CD4-positive, CD25-positive, alpha-beta regulatory T cell (primary cell): ENCODE measurements at regions not wholly inside any gene's neighbourhood (a gene's known extent, or its start where the extent isn't known, plus 50 kb on each side); places are given as distances from the start of the nearest gene placed in this dataset.

ENCODE experiments used
- ATAC-seq, 2 donors: fragments of 150-1000 bp; cut with Tn5 transposase; one replicate each; pipeline ENCODE4 v1.10.0; 2021; ENCODE audit warnings: low read depth in 2 of 2, moderate number of reproducible peaks in 2 of 2, moderate library complexity in 1 of 2
- DNase-seq, 3 donors: peaks; one replicate each; pipeline versions ENCODE4 v3.0.0 to v3.0.0-alpha.2; 2012 to 2022; ENCODE audit warnings: mixed read lengths in 1 of 3
- H3K27ac ChIP-seq: one replicate; pipeline ENCODE4 v1.7.0; 2013; ENCODE audit warnings: mild to moderate bottlenecking, low read length; ENCODE audit not compliant: insufficient read depth, poor library complexity, severe bottlenecking
- H3K27me3 ChIP-seq: one replicate; pipeline ENCODE4 v1.7.0; 2013; ENCODE audit warnings: low read length; ENCODE audit not compliant: control insufficient read depth, insufficient read depth
- H3K36me3 ChIP-seq: one replicate; pipeline ENCODE4 v1.7.0; 2013; ENCODE audit warnings: mild to moderate bottlenecking, low read length, moderate library complexity; ENCODE audit not compliant: control insufficient read depth, insufficient read depth
- H3K4me1 ChIP-seq: 2 replicates; pipeline ENCODE4 v1.7.0; 2013; ENCODE audit warnings: mild to moderate bottlenecking, low read length; ENCODE audit not compliant: insufficient read depth, control insufficient read depth, poor library complexity, severe bottlenecking
- H3K4me3 ChIP-seq: one replicate; pipeline ENCODE4 v1.7.0; 2013; ENCODE audit warnings: low read depth, mild to moderate bottlenecking, low read length, moderate library complexity
- H3K9me3 ChIP-seq, 2 experiments: 1 replicate in 1 of 2; 2 replicates in 1 of 2; pipeline ENCODE4 v1.7.0; 2013; ENCODE audit warnings: low read length in 2 of 2, mild to moderate bottlenecking in 1 of 2, moderate library complexity in 1 of 2; ENCODE audit not compliant: control insufficient read depth in 2 of 2
- H3K27ac Mint-ChIP-seq, 3 donors: one replicate each; pipeline ENCODE4 v1.8.0; 2020 to 2022; ENCODE audit warnings: mild to moderate bottlenecking in 3 of 3, mixed read lengths in 3 of 3, moderate library complexity in 2 of 3
- H3K27me3 Mint-ChIP-seq: one replicate; pipeline ENCODE4 v1.8.0; 2022; ENCODE audit warnings: mild to moderate bottlenecking, mixed read lengths
- H3K36me3 Mint-ChIP-seq: one replicate; pipeline ENCODE4 v1.8.0; 2020; ENCODE audit warnings: mixed read lengths
- H3K4me1 Mint-ChIP-seq, 4 donors: one replicate each; pipeline ENCODE4 v1.8.0; 2020 to 2022; ENCODE audit warnings: mixed read lengths in 4 of 4, mild to moderate bottlenecking in 1 of 4
- H3K4me3 Mint-ChIP-seq, 4 donors: one replicate each; pipeline ENCODE4 v1.8.0; 2020 to 2022; ENCODE audit warnings: mild to moderate bottlenecking in 4 of 4, mixed read lengths in 4 of 4, moderate library complexity in 3 of 4
- H3K9me3 Mint-ChIP-seq, 7 donors: one replicate each; pipeline ENCODE4 v1.8.0; 2020 to 2022; ENCODE audit warnings: mixed read lengths in 7 of 7, mild to moderate bottlenecking in 3 of 7, moderate library complexity in 2 of 7

- ATAC-seq (no peak), DNase-seq (no peak)
- no peak overlapping the region for H3K27ac Mint-ChIP-seq
- H3K4me1 Mint-ChIP-seq: no peaks in the 10 kb centered on the region
- Histone ChIP-seq H3K27ac (no peak overlapping the region), H3K27me3 (no peaks in the 10 kb centered on the region), H3K9me3 (no peaks in the 10 kb centered on the region), H3K4me3 (no peak overlapping the region), H3K36me3 (no peaks in the 10 kb centered on the region), H3K4me1 (no peaks in the 10 kb centered on the region)
- H3K36me3 Mint-ChIP-seq: no peaks in the 10 kb centered on the region
- H3K27me3 Mint-ChIP-seq: no peaks in the 10 kb centered on the region
- no peak overlapping the region for H3K4me3 Mint-ChIP-seq
- peaks cover 0 to 9% (median 5%) of the 10 kb centered on the region in 7 donors for H3K9me3 Mint-ChIP-seq
Observed at GRCh38 chr1:95815511-95815910, 581.5 kb downstream of the RWDD3 start.

- Mint-ChIP-seq H3K27ac (no peak overlapping the region), H3K27me3 (no peaks in the 10 kb centered on the region), H3K9me3 (peaks cover 2 to 23% (median 10%) of the 10 kb centered on the region in 7 donors), H3K4me3 (no peak overlapping the region), H3K36me3 (no peaks in the 10 kb centered on the region), H3K4me1 (no peaks in the 10 kb centered on the region)
- Histone ChIP-seq H3K4me3 (no peak overlapping the region), H3K27me3 (no peaks in the 10 kb centered on the region), H3K4me1 (no peaks in the 10 kb centered on the region), H3K36me3 (no peaks in the 10 kb centered on the region), H3K9me3 (no peaks in the 10 kb centered on the region), H3K27ac (no peak overlapping the region)
- DNase-seq: no peak
- no peak for ATAC-seq
Observed at GRCh38 chr1:95829556-95829955, 595.5 kb downstream of the RWDD3 start.

DNA sequence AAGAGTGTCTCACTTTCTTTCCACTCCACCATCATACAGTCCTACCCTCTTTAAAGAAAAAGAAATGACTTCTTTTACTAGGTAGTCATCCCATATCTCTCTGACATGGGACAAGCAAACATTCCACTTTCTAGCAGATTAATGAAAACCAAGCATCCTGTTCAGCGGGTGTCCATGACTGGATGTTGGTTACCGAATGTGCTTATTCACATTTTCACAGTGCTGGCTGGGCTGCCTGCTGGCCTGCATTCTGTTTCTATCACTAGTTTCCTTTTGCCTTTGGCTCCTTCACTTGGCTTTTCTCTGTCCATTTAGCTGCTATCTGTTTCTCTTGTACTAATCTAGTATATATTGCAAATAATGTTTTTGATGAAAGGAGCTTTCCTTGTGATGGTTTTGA is 598.4 kb downstream of the RWDD3 start:
- Mint-ChIP-seq H3K4me3 (no peak overlapping the region), H3K9me3 (peaks cover 4 to 38% (median 13%) of the 10 kb centered on the region in 7 donors), H3K27ac (no peak overlapping the region), H3K27me3 (no peaks in the 10 kb centered on the region), H3K4me1 (no peaks in the 10 kb centered on the region), H3K36me3 (no peaks in the 10 kb centered on the region)
- no peaks in the 10 kb centered on the region for H3K4me1 ChIP-seq
- no peaks in the 10 kb centered on the region for H3K9me3 ChIP-seq
- no peak for DNase-seq
- no peak overlapping the region for H3K4me3 ChIP-seq
- H3K36me3 ChIP-seq: no peaks in the 10 kb centered on the region
- ATAC-seq: no peak
- no peaks in the 10 kb centered on the region for H3K27me3 ChIP-seq
- no peak overlapping the region for H3K27ac ChIP-seq

GRCh38 chr1:95849439-95849838 is 615.4 kb downstream of the RWDD3 start:
- Mint-ChIP-seq H3K36me3 (no peaks in the 10 kb centered on the region), H3K4me1 (no peaks in the 10 kb centered on the region), H3K27ac (no peak overlapping the region), H3K27me3 (no peaks in the 10 kb centered on the region), H3K4me3 (no peak overlapping the region), H3K9me3 (peaks cover 2 to 16% (median 7%) of the 10 kb centered on the region in 7 donors)
- no peaks in the 10 kb centered on the region for H3K36me3 ChIP-seq
- H3K4me1 ChIP-seq: no peaks in the 10 kb centered on the region
- no peaks in the 10 kb centered on the region for H3K27me3 ChIP-seq
- H3K9me3 ChIP-seq: no peaks in the 10 kb centered on the region
- DNase-seq (no peak), ATAC-seq (no peak)
- H3K27ac ChIP-seq: no peak overlapping the region
- no peak overlapping the region for H3K4me3 ChIP-seq

DNA sequence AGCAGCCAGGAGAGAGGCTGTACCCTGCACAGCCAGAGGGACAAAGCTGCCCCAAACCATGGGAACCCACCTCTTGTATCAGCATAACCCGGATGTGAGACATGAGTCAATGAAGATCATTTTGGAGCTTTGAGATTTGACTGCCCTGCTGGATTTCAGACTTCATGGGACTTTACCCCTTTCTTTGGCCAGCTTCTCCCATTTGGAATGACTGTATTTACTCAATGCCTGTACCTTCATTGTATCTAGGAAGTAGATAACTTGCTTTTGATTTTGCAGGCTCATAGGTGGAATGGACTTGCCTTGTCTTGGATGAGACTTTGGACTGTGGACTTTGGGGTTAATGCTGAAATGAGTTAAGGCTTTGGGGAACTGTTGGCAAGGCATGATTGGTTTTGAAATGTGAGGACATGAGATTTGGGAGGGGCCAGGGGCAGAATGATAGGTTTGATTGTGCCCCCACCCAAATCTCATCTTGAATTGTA is 616.2 kb downstream of the RWDD3 start:
- Histone ChIP-seq H3K4me1 (no peaks in the 10 kb centered on the region), H3K4me3 (no peak overlapping the region), H3K27me3 (no peaks in the 10 kb centered on the region), H3K36me3 (no peaks in the 10 kb centered on the region), H3K27ac (no peak overlapping the region), H3K9me3 (no peaks in the 10 kb centered on the region)
- ATAC-seq (no peak), DNase-seq (no peak)
- Mint-ChIP-seq H3K4me3 (no peak overlapping the region), H3K27ac (no peak overlapping the region), H3K27me3 (no peaks in the 10 kb centered on the region), H3K9me3 (peaks cover under 1 to 16% (median 5%) of the 10 kb centered on the region in 7 donors), H3K36me3 (no peaks in the 10 kb centered on the region), H3K4me1 (no peaks in the 10 kb centered on the region)

DNA sequence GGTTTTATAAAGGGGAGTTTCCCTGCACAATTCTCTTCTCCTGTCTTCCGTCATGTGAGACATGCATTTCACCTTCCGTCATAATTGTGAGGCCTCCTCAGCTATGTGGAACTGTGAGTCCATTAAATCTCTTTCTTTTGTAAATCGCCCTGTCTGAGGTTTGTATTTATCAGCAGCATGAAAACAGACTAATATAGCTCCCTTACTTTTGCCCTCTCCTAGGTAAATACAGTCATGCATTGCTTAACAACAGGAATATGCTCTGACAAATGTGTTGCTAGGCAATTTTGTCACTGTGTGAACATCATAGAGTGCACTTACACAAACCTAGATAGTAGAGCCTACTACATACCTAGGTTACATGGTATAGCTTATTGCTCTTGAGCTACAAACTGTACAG is 616.8 kb downstream of the RWDD3 start:
- no peak overlapping the region for H3K27ac Mint-ChIP-seq
- H3K4me3 Mint-ChIP-seq: no peak overlapping the region
- DNase-seq (no peak), ATAC-seq (no peak)
- Histone ChIP-seq H3K9me3 (no peaks in the 10 kb centered on the region), H3K27ac (no peak overlapping the region), H3K27me3 (no peaks in the 10 kb centered on the region), H3K36me3 (no peaks in the 10 kb centered on the region), H3K4me1 (no peaks in the 10 kb centered on the region), H3K4me3 (no peak overlapping the region)
- H3K36me3 Mint-ChIP-seq: no peaks in the 10 kb centered on the region
- H3K4me1 Mint-ChIP-seq: no peaks in the 10 kb centered on the region
- no peaks in the 10 kb centered on the region for H3K27me3 Mint-ChIP-seq
- peaks cover 0 to 19% (median 5%) of the 10 kb centered on the region in 7 donors for H3K9me3 Mint-ChIP-seq

DNA sequence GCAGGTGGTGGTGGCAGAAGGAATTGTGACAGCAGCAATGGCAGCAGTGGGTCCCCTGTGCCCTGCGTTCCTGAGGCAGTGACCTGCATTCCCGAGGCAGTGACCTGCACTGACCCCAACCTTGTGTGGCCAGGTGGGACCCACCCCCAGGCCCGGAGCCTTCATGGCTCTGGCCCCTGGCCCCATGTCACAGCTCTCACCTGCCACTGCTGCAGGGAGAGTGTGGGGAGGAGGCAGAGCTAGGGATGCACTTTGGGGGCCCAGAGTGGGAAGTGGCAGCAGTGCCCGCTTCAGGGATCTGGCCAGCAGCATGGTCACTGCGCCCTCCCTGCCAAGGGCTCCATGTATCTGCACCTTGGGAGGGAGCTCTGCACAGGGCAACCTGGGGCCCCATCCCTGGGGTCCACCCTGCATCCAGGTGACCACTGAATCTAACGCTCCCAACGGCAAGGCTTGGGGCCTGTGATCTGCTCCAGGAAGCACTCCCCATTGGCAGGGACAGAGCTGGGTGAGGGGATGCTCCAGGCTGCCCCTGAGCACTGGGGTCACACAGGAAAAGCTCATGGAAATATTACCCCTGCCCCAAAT is 618.6 kb downstream of the RWDD3 start:
- Histone ChIP-seq H3K9me3 (no peaks in the 10 kb centered on the region), H3K27me3 (no peaks in the 10 kb centered on the region), H3K36me3 (no peaks in the 10 kb centered on the region), H3K4me3 (no peak overlapping the region), H3K4me1 (no peaks in the 10 kb centered on the region), H3K27ac (no peak overlapping the region)
- Mint-ChIP-seq H3K4me1 (no peaks in the 10 kb centered on the region), H3K36me3 (no peaks in the 10 kb centered on the region), H3K27ac (no peak overlapping the region), H3K27me3 (no peaks in the 10 kb centered on the region), H3K4me3 (no peak overlapping the region), H3K9me3 (peaks cover 0 to 16% (median 5%) of the 10 kb centered on the region in 7 donors)
- DNase-seq (no peak), ATAC-seq (no peak)

GRCh38 chr1:95854457-95854856 is 620.4 kb downstream of the RWDD3 start:
- H3K4me3 Mint-ChIP-seq: no peak overlapping the region

More at GRCh38 chr1:95854457-95854856, 620.4 kb downstream of the RWDD3 start:
- Mint-ChIP-seq H3K9me3 (peaks cover 0 to 14% (median 0%) of the 10 kb centered on the region in 7 donors), H3K4me1 (no peaks in the 10 kb centered on the region), H3K27me3 (no peaks in the 10 kb centered on the region), H3K36me3 (no peaks in the 10 kb centered on the region), H3K27ac (no peak overlapping the region)
- no peaks in the 10 kb centered on the region for H3K4me1 ChIP-seq
- no peaks in the 10 kb centered on the region for H3K36me3 ChIP-seq
- H3K27ac ChIP-seq: no peak overlapping the region
- H3K9me3 ChIP-seq: no peaks in the 10 kb centered on the region
- no peak for DNase-seq
- no peak for ATAC-seq
- no peaks in the 10 kb centered on the region for H3K27me3 ChIP-seq
- H3K4me3 ChIP-seq: no peak overlapping the region
